ENCODE measurements at regions not wholly inside any gene's neighbourhood (a gene's known extent, or its start where the extent isn't known, plus 50 kb on each side); places are given as distances from the start of the nearest gene placed in this dataset.

GRCh38 chr10:33421789-33422462, 87.5 kb upstream of the NRP1 start:
- DNase-seq (ENCODE audit: low read depth): peak; percentile 77
- no peak for TF ChIP-seq CTCF (IDR thresholded peaks at IDR 0.05; ENCODE audit: control insufficient read depth, insufficient read depth, low read depth, low read length, missing control alignments)
- H3K4me3 ChIP-seq (ENCODE audit: control insufficient read depth, low read depth, low read length): no peak overlapping the region

GRCh38 chr10:33419311-33419710, 84.8 kb upstream of the NRP1 start:
- TF ChIP-seq CTCF (IDR thresholded peaks at IDR 0.05; ENCODE audit: control insufficient read depth, insufficient read depth, low read depth, low read length, missing control alignments): no peak
- H3K4me3 ChIP-seq (ENCODE audit: control insufficient read depth, low read depth, low read length): no peak overlapping the region

GRCh38 chr10:33418301-33418700, 83.8 kb upstream of the NRP1 start:
- no peak for DNase-seq (ENCODE audit: low read depth)

More at GRCh38 chr10:33419311-33419710, 84.8 kb upstream of the NRP1 start:
- no peak for DNase-seq (ENCODE audit: low read depth)

GRCh38 chr10:33416691-33417090, 82.2 kb upstream of the NRP1 start:
- DNase-seq (ENCODE audit: low read depth): no peak
- no peak overlapping the region for H3K4me3 ChIP-seq (ENCODE audit: control insufficient read depth, low read depth, low read length)
- TF ChIP-seq CTCF (IDR thresholded peaks at IDR 0.05; ENCODE audit: control insufficient read depth, insufficient read depth, low read depth, low read length, missing control alignments): no peak

More at GRCh38 chr10:33418301-33418700, 83.8 kb upstream of the NRP1 start:
- H3K4me3 ChIP-seq (ENCODE audit: control insufficient read depth, low read depth, low read length): no peak overlapping the region
- no peak for TF ChIP-seq CTCF (IDR thresholded peaks at IDR 0.05; ENCODE audit: control insufficient read depth, insufficient read depth, low read depth, low read length, missing control alignments)

GRCh38 chr10:33416209-33416608, 81.7 kb upstream of the NRP1 start:
- no peak for DNase-seq (ENCODE audit: low read depth)
- H3K4me3 ChIP-seq (ENCODE audit: control insufficient read depth, low read depth, low read length): no peak overlapping the region
- no peak for TF ChIP-seq CTCF (IDR thresholded peaks at IDR 0.05; ENCODE audit: control insufficient read depth, insufficient read depth, low read depth, low read length, missing control alignments)

GRCh38 chr10:33414841-33415240, 80.4 kb upstream of the NRP1 start:
- no peak overlapping the region for H3K4me3 ChIP-seq (ENCODE audit: control insufficient read depth, low read depth, low read length)
- DNase-seq (ENCODE audit: low read depth): no peak
- TF ChIP-seq CTCF (IDR thresholded peaks at IDR 0.05; ENCODE audit: control insufficient read depth, insufficient read depth, low read depth, low read length, missing control alignments): no peak

All from AG09309 (cell line).